IMR-90 (cell line): ENCODE measurements at regions not wholly inside any gene's neighbourhood (a gene's known extent, or its start where the extent isn't known, plus 50 kb on each side); places are given as distances from the start of the nearest gene placed in this dataset.

Experiments
- CTCF ChIP-seq: conservative IDR thresholded peaks from 2 replicates; pipeline ENCODE4 v1.5.1; 2012; ENCODE audit warnings: mild to moderate bottlenecking, low read depth, low read length, improper control_type of control experiment
- MAFK ChIP-seq: IDR thresholded peaks from 2 replicates; pipeline ENCODE4 v1.6.1; 2012; ENCODE audit warnings: low read depth, low read length, improper control_type of control experiment

- TF ChIP-seq MAFK: no peak
- TF ChIP-seq CTCF: no peak
Measured at GRCh38 chr1:201670517-201670916, 131.6 kb downstream of the NAV1 start.
